ENCODE measurements at regions not wholly inside any gene's neighbourhood (a gene's known extent, or its start where the extent isn't known, plus 50 kb on each side); places are given as distances from the start of the nearest gene placed in this dataset.

GRCh38 chr14:45377166-45377565, 124.2 kb upstream of the MIS18BP1 start:
- H4K8ac ChIP-seq (ENCODE audit: low read depth in 2 of 2, low read length in 2 of 2): no peak overlapping the region
- H3K9me1 ChIP-seq (ENCODE audit: insufficient read depth, low read length): no peaks in the 10 kb centered on the region
- no peak overlapping the region for H2AK5ac ChIP-seq (ENCODE audit: low read depth, low read length)
- no TSS peak for BruUV-seq (replicated peaks)
- H4K91ac ChIP-seq (ENCODE audit: insufficient read depth, low read depth, low read length): no peak overlapping the region
- H2AFZ ChIP-seq (replicated peaks; ENCODE audit: low read length, poor library complexity): no peak overlapping the region
- no peak overlapping the region for H3K18ac ChIP-seq (ENCODE audit: low read depth, low read length)
- H3K79me1 ChIP-seq (ENCODE audit: low read depth in 1 of 2, low read length in 2 of 2): no peaks in the 10 kb centered on the region
- no peaks in the 10 kb centered on the region for H3K4me1 ChIP-seq (ENCODE audit: control insufficient read depth, insufficient read depth, low read length)
- no peak overlapping the region for H3K4me3 ChIP-seq (ENCODE audit: insufficient read depth, low read depth, low read length)
- no peak overlapping the region for H3K9ac ChIP-seq (ENCODE audit: low read depth, low read length)
- dilution Hi-C loops (cut with HindIII; ENCODE audit: low sequenced_read_pairs, unreplicated experiment) (no loop called here), intact Hi-C loops (cut with micrococcal nuclease) (no loop called here), in situ Hi-C loops (cut with MboI; ENCODE audit: low sequenced_read_pairs) (no loop called here)
- ATAC-seq (ENCODE audit: low read depth): no peak
- DNase-seq: no peak
- H3K23ac ChIP-seq (ENCODE audit: low read depth, low read length): no peak overlapping the region
- H2BK15ac ChIP-seq (ENCODE audit: low read depth, low read length): no peak overlapping the region
- no peak overlapping the region for H3K4me2 ChIP-seq (ENCODE audit: low read depth, low read length)
- TF ChIP-seq, protein P1, sequence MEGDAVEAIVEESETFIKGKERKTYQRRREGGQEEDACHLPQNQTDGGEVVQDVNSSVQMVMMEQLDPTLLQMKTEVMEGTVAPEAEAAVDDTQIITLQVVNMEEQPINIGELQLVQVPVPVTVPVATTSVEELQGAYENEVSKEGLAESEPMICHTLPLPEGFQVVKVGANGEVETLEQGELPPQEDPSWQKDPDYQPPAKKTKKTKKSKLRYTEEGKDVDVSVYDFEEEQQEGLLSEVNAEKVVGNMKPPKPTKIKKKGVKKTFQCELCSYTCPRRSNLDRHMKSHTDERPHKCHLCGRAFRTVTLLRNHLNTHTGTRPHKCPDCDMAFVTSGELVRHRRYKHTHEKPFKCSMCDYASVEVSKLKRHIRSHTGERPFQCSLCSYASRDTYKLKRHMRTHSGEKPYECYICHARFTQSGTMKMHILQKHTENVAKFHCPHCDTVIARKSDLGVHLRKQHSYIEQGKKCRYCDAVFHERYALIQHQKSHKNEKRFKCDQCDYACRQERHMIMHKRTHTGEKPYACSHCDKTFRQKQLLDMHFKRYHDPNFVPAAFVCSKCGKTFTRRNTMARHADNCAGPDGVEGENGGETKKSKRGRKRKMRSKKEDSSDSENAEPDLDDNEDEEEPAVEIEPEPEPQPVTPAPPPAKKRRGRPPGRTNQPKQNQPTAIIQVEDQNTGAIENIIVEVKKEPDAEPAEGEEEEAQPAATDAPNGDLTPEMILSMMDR (conservative IDR thresholded peaks at IDR 0.05; ENCODE audit: low read depth, low read length): no peak
- no peak for TF ChIP-seq NFE2L2 (IDR thresholded peaks at IDR 0.05; ENCODE audit: low read depth, low read length)
- no peak for TF ChIP-seq RCOR1 (IDR thresholded peaks at IDR 0.05; ENCODE audit: insufficient replicate concordance, low read length)
- no peak for TF ChIP-seq BHLHE40 (IDR thresholded peaks at IDR 0.05; ENCODE audit: low read depth, low read length)
- no peak for TF ChIP-seq CHD1 (IDR thresholded peaks at IDR 0.05; ENCODE audit: low read depth, low read length)
- no peak for TF ChIP-seq FOS (IDR thresholded peaks at IDR 0.05; ENCODE audit: low read depth, low read length)
- no peak for TF ChIP-seq SMC3 (IDR thresholded peaks at IDR 0.05; ENCODE audit: low read depth, low read length)
- no peak for TF ChIP-seq MXI1 (IDR thresholded peaks at IDR 0.05; ENCODE audit: borderline replicate concordance, low read depth, low read length)
- no peak for TF ChIP-seq POLR2A (IDR thresholded peaks at IDR 0.05; ENCODE audit: low read depth, low read length)
- TF ChIP-seq ELK1 (IDR thresholded peaks at IDR 0.05; ENCODE audit: borderline replicate concordance, low read depth, low read length): no peak
- no peak for TF ChIP-seq CEBPB (IDR thresholded peaks at IDR 0.05; ENCODE audit: low read depth, low read length)
- TF ChIP-seq MAZ (IDR thresholded peaks at IDR 0.05; ENCODE audit: borderline replicate concordance, low read depth, low read length): no peak
- H3K14ac ChIP-seq (replicated peaks; ENCODE audit: low read depth, low read length): no peak overlapping the region
- H3K27ac ChIP-seq (ENCODE audit: insufficient read depth, low read length): no peak overlapping the region
- no peaks in the 10 kb centered on the region for H3K27me3 ChIP-seq (ENCODE audit: control insufficient read depth, insufficient read depth, low read length)
- H3K36me3 ChIP-seq (ENCODE audit: control insufficient read depth, insufficient read depth, low read length): no peaks in the 10 kb centered on the region
- no CpG with 5 or more reads among the region's 2 CpGs for WGBS, 2 experiments (ENCODE audit: extremely low coverage in 2 of 2, insufficient read length in 1 of 2)
- ChIA-PET CTCF (no interaction called here), POLR2A (ENCODE audit: unreplicated experiment) (no interaction called here)
- no peak overlapping the region for H2AK9ac ChIP-seq (replicated peaks; ENCODE audit: low read depth, low read length, poor library complexity)
- 0 out of 2 replicates have a peak, but pooled peaks cover 3% of the 10 kb centered on the region for H3K9me3 ChIP-seq (ENCODE audit: control insufficient read depth, insufficient read depth, low read length)
- H3K4ac ChIP-seq (ENCODE audit: low read depth, low read length): no peak overlapping the region
- H4K20me1 ChIP-seq (ENCODE audit: insufficient read depth, low read length): no peaks in the 10 kb centered on the region
- no peak overlapping the region for H2BK120ac ChIP-seq (ENCODE audit: low read depth, low read length)
- H4K5ac ChIP-seq (ENCODE audit: low read depth, low read length): no peak overlapping the region
- H2BK5ac ChIP-seq (ENCODE audit: low read depth, low read length, poor library complexity, severe bottlenecking): no peak overlapping the region
- H3K56ac ChIP-seq (ENCODE audit: extremely low read depth, insufficient read depth, low read length): no peak overlapping the region
- no peak overlapping the region for H2BK20ac ChIP-seq (ENCODE audit: low read depth, low read length)
